Esophagus muscularis mucosa (tissue), 4 donors: ENCODE measurements at regions not wholly inside any gene's neighbourhood (a gene's known extent, or its start where the extent isn't known, plus 50 kb on each side); places are given as distances from the start of the nearest gene placed in this dataset.

Experiments used
- DNase-seq: peaks from one replicate; pipeline ENCODE4 v3.0.0-alpha.2; 2017; ENCODE audit errors: extremely low spot score
- H3K27ac ChIP-seq, 4 donors: fragments of 200-600 bp; sonication (generic); replicated peaks in 1 of 4; 1 replicate in 3 of 4; 2 replicates in 1 of 4; pipeline ENCODE4 v1.5.1; 2016 to 2019; ENCODE audit warnings: mild to moderate bottlenecking in 1 of 4
- H3K27me3 ChIP-seq, 4 donors: fragments of 200-600 bp; sonication (generic); one replicate each; pipeline versions ENCODE4 v1.5.1 to v1.6.0; 2016 to 2019
- H3K36me3 ChIP-seq, 4 donors: fragments of 200-600 bp; sonication (generic); one replicate each; pipeline ENCODE4 v1.5.1; 2016 to 2019
- H3K4me1 ChIP-seq, 4 donors: fragments of 200-600 bp; sonication (generic); one replicate each; pipeline ENCODE4 v1.5.1; 2016 to 2019
- H3K4me3 ChIP-seq, 4 donors: fragments of 200-600 bp; sonication (generic); 1 replicate in 2 of 4; 2 replicates in 2 of 4; pipeline ENCODE4 v1.5.1; 2016 to 2019; ENCODE audit warnings: mild to moderate bottlenecking in 4 of 4, moderate library complexity in 1 of 4
- H3K9me3 ChIP-seq, 4 donors: fragments of 200-600 bp; sonication (generic); 1 replicate in 3 of 4; 2 replicates in 1 of 4; pipeline ENCODE4 v1.5.1; 2016 to 2019
- EP300 ChIP-seq: sonication (generic); formaldehyde crosslinking; IDR thresholded peaks from one replicate; pipeline ENCODE4 v1.6.1; 2017; ENCODE audit warnings: antibody characterized with exemption
- POLR2A ChIP-seq: fragments of 450-650 bp; IDR thresholded peaks from one replicate; pipeline ENCODE4 v1.6.1; 2017; ENCODE audit warnings: antibody characterized with exemption, moderate library complexity, mild to moderate bottlenecking, low read depth
- POLR2AphosphoS5 ChIP-seq, 2 donors: sonication (generic); formaldehyde crosslinking; IDR thresholded peaks; one replicate each; pipeline ENCODE4 v1.6.1; 2017; ENCODE audit warnings: antibody characterized with exemption in 2 of 2
- WGBS: methylation state at CpG from one replicate; pipeline ENCODE4 v1.1.5; 2018; 5-methylcytosine and 5-hydroxymethylcytosine counted together
- intact Hi-C: fragments of 100-400 bp; cut with DNase I; formaldehyde crosslinking; loops from one replicate; pipeline ENCODE4 v1.15.1; 2023
- TF ChIP-seq, protein P1 (sequence below), 3 experiments: fragments of 200-600 bp in 2 of 3; fragments of 450-650 bp in 1 of 3; sonication (generic) in 2 of 3; IDR thresholded peaks; one replicate each; pipeline ENCODE4 v1.5.1; 2017 to 2019; ENCODE audit warnings: antibody characterized with exemption in 3 of 3, mild to moderate bottlenecking in 2 of 3, moderate library complexity in 1 of 3

DNA sequence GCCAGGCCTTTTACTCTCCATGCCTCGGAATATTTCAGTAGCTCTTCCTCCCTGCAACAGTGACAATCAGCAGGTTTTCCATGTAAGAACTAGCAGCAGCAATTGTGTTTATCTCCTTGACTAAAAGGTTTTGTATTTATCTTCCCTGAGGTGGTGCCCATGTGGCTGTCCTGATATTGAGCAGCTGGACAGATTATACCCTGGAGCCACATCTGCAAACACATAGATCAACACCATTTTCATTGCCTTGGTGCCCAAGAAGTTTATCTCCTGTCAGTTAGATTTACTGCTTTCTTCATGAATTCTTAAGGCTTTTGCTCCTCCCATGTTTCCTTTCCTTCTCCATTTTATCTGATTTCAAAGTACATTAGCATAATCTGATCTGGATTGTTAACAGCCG is 378.4 kb downstream of the SPATA31D1 start:
- Histone ChIP-seq H3K27ac (no peak overlapping the region), H3K9me3 (no peaks in the 10 kb centered on the region), H3K36me3 (no peaks in the 10 kb centered on the region), H3K27me3 (no peaks in the 10 kb centered on the region), H3K4me1 (no peaks in the 10 kb centered on the region), H3K4me3 (no peak overlapping the region)
- TF ChIP-seq, protein P1, sequence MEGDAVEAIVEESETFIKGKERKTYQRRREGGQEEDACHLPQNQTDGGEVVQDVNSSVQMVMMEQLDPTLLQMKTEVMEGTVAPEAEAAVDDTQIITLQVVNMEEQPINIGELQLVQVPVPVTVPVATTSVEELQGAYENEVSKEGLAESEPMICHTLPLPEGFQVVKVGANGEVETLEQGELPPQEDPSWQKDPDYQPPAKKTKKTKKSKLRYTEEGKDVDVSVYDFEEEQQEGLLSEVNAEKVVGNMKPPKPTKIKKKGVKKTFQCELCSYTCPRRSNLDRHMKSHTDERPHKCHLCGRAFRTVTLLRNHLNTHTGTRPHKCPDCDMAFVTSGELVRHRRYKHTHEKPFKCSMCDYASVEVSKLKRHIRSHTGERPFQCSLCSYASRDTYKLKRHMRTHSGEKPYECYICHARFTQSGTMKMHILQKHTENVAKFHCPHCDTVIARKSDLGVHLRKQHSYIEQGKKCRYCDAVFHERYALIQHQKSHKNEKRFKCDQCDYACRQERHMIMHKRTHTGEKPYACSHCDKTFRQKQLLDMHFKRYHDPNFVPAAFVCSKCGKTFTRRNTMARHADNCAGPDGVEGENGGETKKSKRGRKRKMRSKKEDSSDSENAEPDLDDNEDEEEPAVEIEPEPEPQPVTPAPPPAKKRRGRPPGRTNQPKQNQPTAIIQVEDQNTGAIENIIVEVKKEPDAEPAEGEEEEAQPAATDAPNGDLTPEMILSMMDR (IDR thresholded peaks at IDR 0.05) = no peak
- TF ChIP-seq POLR2A (no peak), EP300 (no peak), POLR2AphosphoS5 (IDR thresholded peaks at IDR 0.05) (no peak)
- no peak for DNase-seq
- intact Hi-C loops = no loop called here
- WGBS = 78% methylated on average over 2 of the region's 2 CpGs

DNA sequence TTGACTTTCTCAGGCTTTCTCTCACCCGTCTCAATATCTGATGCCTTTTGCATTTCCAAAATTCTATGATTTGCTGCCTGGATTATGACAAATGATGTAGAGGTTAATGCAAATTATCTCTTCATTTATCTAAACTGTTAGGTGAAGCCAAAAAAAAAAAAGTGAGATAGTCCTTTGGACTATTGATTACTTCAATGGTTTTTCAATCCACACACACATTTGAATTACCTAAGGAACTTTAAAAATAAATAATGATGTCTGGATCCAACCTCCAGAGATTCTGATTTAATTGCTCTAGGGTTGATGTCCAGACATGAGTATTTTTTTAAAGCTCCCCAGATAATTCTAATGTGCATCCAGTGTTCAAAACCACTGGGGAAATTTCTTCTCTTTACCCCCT is 379.4 kb downstream of the SPATA31D1 start:
- intact Hi-C loops = no loop called here
- TF ChIP-seq, protein P1 (IDR thresholded peaks at IDR 0.05) = no peak
- TF ChIP-seq EP300 (no peak), POLR2A (no peak), POLR2AphosphoS5 (IDR thresholded peaks at IDR 0.05) (no peak)
- no peaks in the 10 kb centered on the region for H3K36me3 ChIP-seq
- H3K9me3 ChIP-seq = no peaks in the 10 kb centered on the region
- WGBS = 97% methylated on average over 1 of the region's 1 CpG
- no peaks in the 10 kb centered on the region for H3K27me3 ChIP-seq
- DNase-seq = no peak
- H3K27ac ChIP-seq = no peak overlapping the region
- no peak overlapping the region for H3K4me3 ChIP-seq
- no peaks in the 10 kb centered on the region for H3K4me1 ChIP-seq

- intact Hi-C loops = no loop called here
- Histone ChIP-seq H3K4me3 (no peak overlapping the region), H3K27me3 (no peaks in the 10 kb centered on the region), H3K9me3 (no peaks in the 10 kb centered on the region), H3K36me3 (no peaks in the 10 kb centered on the region), H3K27ac (no peak overlapping the region), H3K4me1 (no peaks in the 10 kb centered on the region)
- TF ChIP-seq, protein P1 (IDR thresholded peaks at IDR 0.05) = no peak
- TF ChIP-seq POLR2A (no peak), POLR2AphosphoS5 (IDR thresholded peaks at IDR 0.05) (no peak), EP300 (no peak)
- DNase-seq = no peak
- whole genome bisulfite sequencing = 78% methylated on average over 2 of the region's 2 CpGs
These were observed 380.8 kb downstream of the SPATA31D1 start for GRCh38 chr9:82369251-82369945.

GRCh38 chr9:82375041-82375440 is 386.5 kb downstream of the SPATA31D1 start:
- Histone ChIP-seq H3K4me3 (no peak overlapping the region), H3K27me3 (no peaks in the 10 kb centered on the region), H3K4me1 (no peaks in the 10 kb centered on the region), H3K36me3 (no peaks in the 10 kb centered on the region), H3K27ac (no peak overlapping the region), H3K9me3 (no peaks in the 10 kb centered on the region)
- 88% methylated on average over 2 of the region's 2 CpGs for WGBS
- TF ChIP-seq POLR2AphosphoS5 (IDR thresholded peaks at IDR 0.05) = no peak
- no peak for TF ChIP-seq EP300
- TF ChIP-seq POLR2A = no peak
- TF ChIP-seq, protein P1 (IDR thresholded peaks at IDR 0.05) = no peak
- intact Hi-C loops = no loop called here
- DNase-seq = no peak

- Histone ChIP-seq H3K36me3 (no peaks in the 10 kb centered on the region), H3K9me3 (no peaks in the 10 kb centered on the region), H3K27me3 (no peaks in the 10 kb centered on the region), H3K4me1 (no peaks in the 10 kb centered on the region), H3K4me3 (no peak overlapping the region), H3K27ac (no peak overlapping the region)
- no peak for DNase-seq
- TF ChIP-seq POLR2A = no peak
- TF ChIP-seq, protein P1 (IDR thresholded peaks at IDR 0.05) = no peak
- no peak for TF ChIP-seq POLR2AphosphoS5 (IDR thresholded peaks at IDR 0.05)
- TF ChIP-seq EP300 = no peak
- WGBS = 88% methylated on average over 3 of the region's 4 CpGs
- intact Hi-C loops = no loop called here
These were observed 388.2 kb downstream of the SPATA31D1 start for GRCh38 chr9:82376677-82377232.
